ENCODE measurements at regions not wholly inside any gene's neighbourhood (a gene's known extent, or its start where the extent isn't known, plus 50 kb on each side); places are given as distances from the start of the nearest gene placed in this dataset.

GRCh38 chr1:8145545-8146202, 119.6 kb upstream of the ERRFI1 start:
- no peak overlapping the region for H3K27ac Mint-ChIP-seq
- H3K4me1 Mint-ChIP-seq (ENCODE audit: low read depth) = peaks cover 5% of the 10 kb centered on the region
- no peak overlapping the region for H3K4me3 Mint-ChIP-seq
- no peaks in the 10 kb centered on the region for H3K36me3 Mint-ChIP-seq (ENCODE audit: low read depth)
- intact Hi-C loops (cut with micrococcal nuclease) = no loop called here
- no peaks in the 10 kb centered on the region for H3K9me3 Mint-ChIP-seq
- peaks cover 24% of the 10 kb centered on the region for H3K27me3 Mint-ChIP-seq

DNA sequence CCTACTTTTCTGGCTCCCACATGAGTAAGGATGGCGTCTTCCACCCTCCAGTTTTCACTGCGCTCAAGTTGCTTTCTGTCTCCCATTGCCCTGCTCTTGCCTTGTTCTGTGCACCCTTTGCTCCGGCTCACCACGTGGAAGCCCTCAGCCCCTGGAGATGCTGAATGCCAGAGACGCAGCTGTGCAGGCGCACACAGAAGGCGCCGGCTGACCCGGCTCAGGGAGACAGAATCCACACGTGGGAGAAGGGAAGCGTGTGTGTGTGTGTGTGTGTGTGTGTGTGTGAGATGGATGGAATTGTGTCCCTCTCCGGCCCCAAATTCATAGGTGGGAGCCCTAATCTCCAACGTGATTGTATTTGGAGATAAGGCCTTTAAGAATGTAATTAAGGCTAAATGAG, 118.2 kb upstream of the ERRFI1 start:
- peaks cover 5% of the 10 kb centered on the region for H3K4me1 Mint-ChIP-seq (ENCODE audit: low read depth)
- H3K4me3 Mint-ChIP-seq = no peak overlapping the region
- H3K36me3 Mint-ChIP-seq (ENCODE audit: low read depth) = no peaks in the 10 kb centered on the region
- H3K27me3 Mint-ChIP-seq = peaks cover 22% of the 10 kb centered on the region
- no peak overlapping the region for H3K27ac Mint-ChIP-seq
- intact Hi-C loops (cut with micrococcal nuclease) = no loop called here
- no peaks in the 10 kb centered on the region for H3K9me3 Mint-ChIP-seq

- Mint-ChIP-seq H3K4me1 (ENCODE audit: low read depth) (peaks cover 7% of the 10 kb centered on the region), H3K27me3 (peaks cover 22% of the 10 kb centered on the region), H3K27ac (no peak overlapping the region), H3K4me3 (no peak overlapping the region), H3K36me3 (ENCODE audit: low read depth) (no peaks in the 10 kb centered on the region), H3K9me3 (no peaks in the 10 kb centered on the region)
- intact Hi-C loops (cut with micrococcal nuclease) = no loop called here
These were observed 117.0 kb upstream of the ERRFI1 start for GRCh38 chr1:8142955-8143629.

- no peaks in the 10 kb centered on the region for H3K9me3 Mint-ChIP-seq
- no peak overlapping the region for H3K27ac Mint-ChIP-seq
- no peaks in the 10 kb centered on the region for H3K36me3 Mint-ChIP-seq (ENCODE audit: low read depth)
- no peak overlapping the region for H3K4me3 Mint-ChIP-seq
- intact Hi-C loops (cut with micrococcal nuclease) = no loop called here
- H3K4me1 Mint-ChIP-seq (ENCODE audit: low read depth) = peaks cover 14% of the 10 kb centered on the region
- H3K27me3 Mint-ChIP-seq = peaks cover 44% of the 10 kb centered on the region
These were observed 113.8 kb upstream of the ERRFI1 start for GRCh38 chr1:8139941-8140340.

GRCh38 chr1:8139383-8139782, 113.3 kb upstream of the ERRFI1 start:
- no peak overlapping the region for H3K27ac Mint-ChIP-seq
- H3K36me3 Mint-ChIP-seq (ENCODE audit: low read depth) = no peaks in the 10 kb centered on the region

DNA sequence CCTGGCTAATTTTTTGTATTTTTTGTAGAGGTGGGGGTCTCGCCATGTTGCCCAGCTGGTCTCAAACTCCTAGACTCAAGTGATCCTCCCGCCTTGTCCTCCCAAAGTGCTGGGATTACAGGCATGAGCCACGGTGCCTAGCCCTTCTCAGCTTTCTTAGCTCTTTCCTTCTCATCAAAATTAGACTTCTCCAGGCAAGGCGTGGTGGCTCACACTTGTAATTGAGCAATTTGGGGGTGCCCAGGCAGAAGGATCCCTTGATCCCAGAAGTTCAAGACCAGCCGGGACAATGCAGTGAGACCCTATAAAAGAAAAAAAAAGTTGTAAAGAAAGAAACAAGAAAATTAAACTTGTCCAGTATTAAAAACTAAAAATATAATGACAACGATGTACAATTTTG, 112.6 kb upstream of the ERRFI1 start:
- Mint-ChIP-seq H3K9me3 (no peaks in the 10 kb centered on the region), H3K36me3 (ENCODE audit: low read depth) (no peaks in the 10 kb centered on the region), H3K27me3 (peaks cover 49% of the 10 kb centered on the region), H3K4me3 (no peak overlapping the region), H3K27ac (no peak overlapping the region), H3K4me1 (ENCODE audit: low read depth) (peaks cover 19% of the 10 kb centered on the region)
- intact Hi-C loops (cut with micrococcal nuclease) = no loop called here

More at GRCh38 chr1:8139383-8139782, 113.3 kb upstream of the ERRFI1 start:
- intact Hi-C loops (cut with micrococcal nuclease) = no loop called here
- H3K4me3 Mint-ChIP-seq = no peak overlapping the region
- H3K9me3 Mint-ChIP-seq = no peaks in the 10 kb centered on the region
- H3K4me1 Mint-ChIP-seq (ENCODE audit: low read depth) = peaks cover 17% of the 10 kb centered on the region
- peaks cover 48% of the 10 kb centered on the region for H3K27me3 Mint-ChIP-seq

- H3K4me3 Mint-ChIP-seq = no peak overlapping the region
- no peaks in the 10 kb centered on the region for H3K36me3 Mint-ChIP-seq (ENCODE audit: low read depth)
- H3K27ac Mint-ChIP-seq = no peak overlapping the region
- intact Hi-C loops (cut with micrococcal nuclease) = no loop called here
- H3K27me3 Mint-ChIP-seq = peaks cover 54% of the 10 kb centered on the region
- peaks cover 24% of the 10 kb centered on the region for H3K4me1 Mint-ChIP-seq (ENCODE audit: low read depth)
- no peaks in the 10 kb centered on the region for H3K9me3 Mint-ChIP-seq
These were observed 111.6 kb upstream of the ERRFI1 start for GRCh38 chr1:8137481-8138244.

GRCh38 chr1:8136766-8137165, 110.7 kb upstream of the ERRFI1 start:
- intact Hi-C loops (cut with micrococcal nuclease) = no loop called here
- Mint-ChIP-seq H3K4me1 (ENCODE audit: low read depth) (peaks cover 24% of the 10 kb centered on the region), H3K27me3 (peaks cover 60% of the 10 kb centered on the region), H3K9me3 (no peaks in the 10 kb centered on the region), H3K27ac (no peak overlapping the region), H3K36me3 (ENCODE audit: low read depth) (no peaks in the 10 kb centered on the region), H3K4me3 (no peak overlapping the region)

- Mint-ChIP-seq H3K4me3 (no peak overlapping the region), H3K27me3 (peaks cover 60% of the 10 kb centered on the region)
- intact Hi-C loops (cut with micrococcal nuclease) = no loop called here
These were observed 109.1 kb upstream of the ERRFI1 start for GRCh38 chr1:8135250-8135649.

GRCh38 chr1:8134546-8135235, 108.6 kb upstream of the ERRFI1 start:
- Mint-ChIP-seq H3K4me3 (no peak overlapping the region), H3K36me3 (ENCODE audit: low read depth) (no peaks in the 10 kb centered on the region), H3K9me3 (no peaks in the 10 kb centered on the region), H3K27me3 (peaks cover 59% of the 10 kb centered on the region), H3K4me1 (ENCODE audit: low read depth) (peaks cover 19% of the 10 kb centered on the region), H3K27ac (no peak overlapping the region)
- intact Hi-C loops (cut with micrococcal nuclease) = no loop called here

More at GRCh38 chr1:8135250-8135649, 109.1 kb upstream of the ERRFI1 start:
- H3K9me3 Mint-ChIP-seq = no peaks in the 10 kb centered on the region
- H3K4me1 Mint-ChIP-seq (ENCODE audit: low read depth) = peaks cover 19% of the 10 kb centered on the region
- no peaks in the 10 kb centered on the region for H3K36me3 Mint-ChIP-seq (ENCODE audit: low read depth)
- no peak overlapping the region for H3K27ac Mint-ChIP-seq

DNA sequence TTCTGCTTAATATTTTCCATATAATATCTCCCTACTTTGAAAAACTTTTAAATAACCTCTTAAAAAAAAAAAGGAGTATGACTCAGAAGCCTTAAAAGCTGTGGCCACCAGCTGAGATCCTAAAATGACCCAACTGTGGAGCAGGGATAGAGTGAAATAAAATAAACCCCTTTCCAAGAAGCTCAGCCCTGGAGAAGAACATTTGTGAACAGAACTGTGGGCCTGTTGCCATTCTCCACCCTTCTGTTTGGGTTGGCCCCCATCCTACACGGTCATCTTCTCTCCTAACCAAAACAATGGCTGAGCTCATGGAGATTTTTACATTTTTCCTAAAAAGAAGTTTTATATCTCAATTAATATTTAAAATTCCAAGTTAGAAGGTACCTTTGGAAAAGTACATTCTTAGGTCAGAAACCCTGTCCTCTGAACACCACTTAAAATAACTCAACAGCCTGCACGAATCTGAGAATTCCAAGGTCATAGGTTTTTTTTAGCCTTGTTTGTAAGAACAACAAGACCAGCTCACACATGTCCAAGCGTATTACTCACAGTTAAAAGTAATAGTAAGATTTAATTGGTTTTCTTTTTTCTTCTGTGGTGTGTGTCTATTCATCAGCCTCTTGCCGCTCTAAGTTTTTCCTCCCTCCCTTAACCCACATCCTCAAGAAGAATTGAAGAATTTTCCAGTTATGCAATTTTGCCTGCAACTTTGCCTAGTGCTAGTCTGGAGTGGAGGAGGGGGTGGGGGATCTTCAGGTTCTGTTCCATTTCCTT, 107.7 kb upstream of the ERRFI1 start:
- peaks cover 59% of the 10 kb centered on the region for H3K27me3 Mint-ChIP-seq
- no peaks in the 10 kb centered on the region for H3K9me3 Mint-ChIP-seq
- intact Hi-C loops (cut with micrococcal nuclease) = no loop called here
- H3K4me1 Mint-ChIP-seq (ENCODE audit: low read depth) = peaks cover 19% of the 10 kb centered on the region
- H3K36me3 Mint-ChIP-seq (ENCODE audit: low read depth) = no peaks in the 10 kb centered on the region
- H3K4me3 Mint-ChIP-seq = no peak overlapping the region
- H3K27ac Mint-ChIP-seq = no peak overlapping the region

GRCh38 chr1:8133190-8133589, 107.1 kb upstream of the ERRFI1 start:
- peaks cover 53% of the 10 kb centered on the region for H3K27me3 Mint-ChIP-seq
- peaks cover 18% of the 10 kb centered on the region for H3K4me1 Mint-ChIP-seq (ENCODE audit: low read depth)
- no peak overlapping the region for H3K4me3 Mint-ChIP-seq
- no peaks in the 10 kb centered on the region for H3K36me3 Mint-ChIP-seq (ENCODE audit: low read depth)
- H3K27ac Mint-ChIP-seq = no peak overlapping the region
- intact Hi-C loops (cut with micrococcal nuclease) = no loop called here
- no peaks in the 10 kb centered on the region for H3K9me3 Mint-ChIP-seq

GRCh38 chr1:8127171-8127641, 101.1 kb upstream of the ERRFI1 start:
- H3K27me3 Mint-ChIP-seq = peaks cover 2% of the 10 kb centered on the region
- H3K36me3 Mint-ChIP-seq (ENCODE audit: low read depth) = no peaks in the 10 kb centered on the region
- no peaks in the 10 kb centered on the region for H3K9me3 Mint-ChIP-seq
- intact Hi-C loops (cut with micrococcal nuclease) = no loop called here
- H3K4me1 Mint-ChIP-seq (ENCODE audit: low read depth) = peaks cover 15% of the 10 kb centered on the region
- H3K27ac Mint-ChIP-seq = peak overlapping the region; percentile 84
- no peak overlapping the region for H3K4me3 Mint-ChIP-seq

Measured in dendritic cell treated with granulocyte-macrophage colony-stimulating factor and Interleukin-4, amounts not matched to agents 40 ng/mL and 50 ng/mL, for 4 days (primary cell).